Natural killer cell (primary cell): ENCODE measurements at regions not wholly inside any gene's neighbourhood (a gene's known extent, or its start where the extent isn't known, plus 50 kb on each side); places are given as distances from the start of the nearest gene placed in this dataset.

Experiments
- ATAC-seq, 3 donors: fragments of 150-1000 bp in 2 of 3; fragments of 200-7000 bp in 1 of 3; cut with Tn5 transposase; 1 replicate in 1 of 3; 2 replicates in 2 of 3; pipeline ENCODE4 v1.10.0; 2021; ENCODE audit warnings: mild to moderate bottlenecking in 2 of 3, moderate library complexity in 2 of 3
- DNase-seq, 2 donors: peaks; one replicate each; pipeline versions ENCODE4 v3.0.0 to v3.0.0-alpha.2; 2013 to 2021; ENCODE audit warnings: mixed read lengths in 1 of 2
- H3K27ac ChIP-seq: one replicate; pipeline ENCODE4 v1.5.1; 2013; ENCODE audit warnings: mild to moderate bottlenecking, low read length
- H3K27me3 ChIP-seq: one replicate; pipeline ENCODE4 v1.6.1; 2013; ENCODE audit warnings: low read length; ENCODE audit not compliant: control insufficient read depth, insufficient read depth
- H3K36me3 ChIP-seq: one replicate; pipeline ENCODE4 v1.6.1; 2013; ENCODE audit warnings: low read length; ENCODE audit not compliant: control insufficient read depth, insufficient read depth
- H3K4me1 ChIP-seq: one replicate; pipeline ENCODE4 v1.6.1; 2013; ENCODE audit warnings: low read length; ENCODE audit not compliant: control insufficient read depth, insufficient read depth
- H3K4me3 ChIP-seq: one replicate; pipeline ENCODE4 v1.5.1; 2013; ENCODE audit warnings: low read length
- H3K9me3 ChIP-seq: one replicate; pipeline ENCODE4 v1.6.1; 2013; ENCODE audit warnings: low read length; ENCODE audit not compliant: control insufficient read depth, insufficient read depth
- H3K27ac Mint-ChIP-seq, 2 donors: one replicate each; pipeline ENCODE4 v1.8.0; 2022; ENCODE audit warnings: mild to moderate bottlenecking in 2 of 2, mixed read lengths in 2 of 2, moderate library complexity in 1 of 2
- H3K27me3 Mint-ChIP-seq, 2 donors: one replicate each; pipeline ENCODE4 v1.8.0; 2022; ENCODE audit warnings: low read depth in 2 of 2, mixed read lengths in 2 of 2
- H3K36me3 Mint-ChIP-seq: one replicate; pipeline ENCODE4 v1.8.0; 2022; ENCODE audit warnings: mixed read lengths
- H3K4me1 Mint-ChIP-seq, 2 donors: one replicate each; pipeline ENCODE4 v1.8.0; 2022; ENCODE audit warnings: mixed read lengths in 2 of 2
- H3K4me3 Mint-ChIP-seq: one replicate; pipeline ENCODE4 v1.8.0; 2022; ENCODE audit warnings: mild to moderate bottlenecking, moderate library complexity, mixed read lengths
- H3K9me3 Mint-ChIP-seq, 2 donors: one replicate each; pipeline ENCODE4 v1.8.0; 2022; ENCODE audit warnings: mixed read lengths in 2 of 2
- CTCF ChIP-seq: fragments of 200-600 bp; IDR thresholded peaks from one replicate; pipeline ENCODE4 v1.8.0; 2022; ENCODE audit warnings: antibody characterized with exemption
- WGBS: methylation state at CpG from one replicate; pipeline ENCODE4 v1.1.7; 2013; ENCODE audit warnings: missing lambda C conversion rate; ENCODE audit not compliant: insufficient coverage; 5-methylcytosine and 5-hydroxymethylcytosine counted together
- intact Hi-C: fragments of 100-400 bp; cut with micrococcal nuclease; formaldehyde crosslinking; loops from one replicate; pipeline ENCODE4 v1.14.2; 2022

- no peak for TF ChIP-seq CTCF
- Mint-ChIP-seq H3K4me3 (no peak overlapping the region), H3K9me3 (peaks cover 0 to 7% of the 10 kb centered on the region in 2 donors), H3K27ac (no peak overlapping the region), H3K36me3 (peaks cover 7% of the 10 kb centered on the region), H3K27me3 (peaks cover 0 to 5% of the 10 kb centered on the region in 2 donors), H3K4me1 (peaks cover 5 to 6% of the 10 kb centered on the region in 2 donors)
- ATAC-seq (no peak), DNase-seq (no peak)
- intact Hi-C loops, result no loop called here
- no peaks in the 10 kb centered on the region for H3K36me3 ChIP-seq
- H3K4me3 ChIP-seq, result no peak overlapping the region
- H3K27me3 ChIP-seq, result no peaks in the 10 kb centered on the region
- peaks cover 16% of the 10 kb centered on the region for H3K4me1 ChIP-seq
- no peak overlapping the region for H3K27ac ChIP-seq
- 82% methylated on average over 10 of the region's 10 CpGs for WGBS
- peaks cover 5% of the 10 kb centered on the region for H3K9me3 ChIP-seq
These were observed 135.7 kb downstream of the DNAJB6 start for GRCh38 chr7:157472311-157473050.

DNA sequence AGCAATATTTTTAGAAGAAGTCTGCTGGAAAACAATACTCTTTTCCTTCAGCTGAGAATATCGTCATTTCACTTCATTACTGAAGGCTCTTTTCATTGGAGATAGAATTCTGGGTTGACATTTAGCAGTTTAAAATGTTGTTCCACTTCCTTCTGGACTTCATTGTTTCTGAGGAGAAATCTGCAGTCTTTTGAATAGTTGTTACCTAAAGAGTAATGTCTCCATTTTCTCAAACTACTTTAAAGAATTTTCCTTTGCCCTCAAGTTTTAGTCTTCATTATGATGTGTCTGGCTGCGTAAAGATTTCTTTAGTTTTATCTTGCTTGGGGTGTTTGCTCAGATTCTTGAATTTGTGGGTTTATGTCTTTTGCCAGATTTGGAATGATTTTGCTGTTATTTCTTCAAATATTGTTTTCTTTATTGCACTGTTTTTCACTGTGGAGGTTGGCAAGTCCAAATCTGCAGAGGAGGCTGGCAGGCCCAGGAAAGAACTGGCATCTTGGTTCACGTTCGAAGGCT is 136.3 kb downstream of the DNAJB6 start:
- H3K27ac ChIP-seq, result no peak overlapping the region
- peaks cover 0 to 5% of the 10 kb centered on the region in 2 donors for H3K27me3 Mint-ChIP-seq
- no peaks in the 10 kb centered on the region for H3K27me3 ChIP-seq
- no peak overlapping the region for H3K27ac Mint-ChIP-seq
- intact Hi-C loops, result no loop called here
- no peak overlapping the region for H3K4me3 Mint-ChIP-seq
- no peak for TF ChIP-seq CTCF
- peaks cover 5% of the 10 kb centered on the region for H3K9me3 ChIP-seq
- peaks cover 16% of the 10 kb centered on the region for H3K4me1 ChIP-seq
- no peak overlapping the region for H3K4me3 ChIP-seq
- peaks cover 7% of the 10 kb centered on the region for H3K36me3 Mint-ChIP-seq
- no peaks in the 10 kb centered on the region for H3K36me3 ChIP-seq
- DNase-seq (no peak), ATAC-seq (no peak)
- 80% methylated on average over 2 of the region's 4 CpGs for WGBS
- H3K9me3 Mint-ChIP-seq, result peaks cover 0 to 7% of the 10 kb centered on the region in 2 donors
- peaks cover 5 to 6% of the 10 kb centered on the region in 2 donors for H3K4me1 Mint-ChIP-seq

- peaks cover 5% of the 10 kb centered on the region for H3K9me3 ChIP-seq
- no peaks in the 10 kb centered on the region for H3K27me3 ChIP-seq
- H3K4me1 ChIP-seq, result peaks cover 16% of the 10 kb centered on the region
- no peak overlapping the region for H3K27ac ChIP-seq
- no peak overlapping the region for H3K4me3 ChIP-seq
- ATAC-seq (peak in 1 of 3 donors; percentile 44), DNase-seq (peak in 1 of 2 donors; percentile 42)
- peaks cover 7% of the 10 kb centered on the region for H3K36me3 Mint-ChIP-seq
- no peak overlapping the region for H3K4me3 Mint-ChIP-seq
- TF ChIP-seq CTCF, result no peak
- H3K36me3 ChIP-seq, result no peaks in the 10 kb centered on the region
- peaks cover 0 to 7% of the 10 kb centered on the region in 2 donors for H3K27me3 Mint-ChIP-seq
- 51% methylated on average over 12 of the region's 12 CpGs for whole genome bisulfite sequencing
- H3K4me1 Mint-ChIP-seq, result peaks cover 5 to 6% of the 10 kb centered on the region in 2 donors
- intact Hi-C loops, result no loop called here
- peaks cover 0 to 7% of the 10 kb centered on the region in 2 donors for H3K9me3 Mint-ChIP-seq
- no peak overlapping the region for H3K27ac Mint-ChIP-seq
These were observed 137.9 kb downstream of the DNAJB6 start for GRCh38 chr7:157474685-157475084.
